ENCODE measurements at regions not wholly inside any gene's neighbourhood (a gene's known extent, or its start where the extent isn't known, plus 50 kb on each side); places are given as distances from the start of the nearest gene placed in this dataset.

- no peak for DNase-seq
- no peak overlapping the region for H3K27ac ChIP-seq
- in situ Hi-C loops (cut with MboI; ENCODE audit: low sequenced_read_pairs in 4 of 4) = no loop called here
- no peak for ATAC-seq
- H3K4me3 ChIP-seq = no peak overlapping the region
- intact Hi-C loops (cut with DNase I; ENCODE audit: low total_unique reads) = no loop called here
- no peaks in the 10 kb centered on the region for H3K9me3 ChIP-seq
- H3K36me3 ChIP-seq = no peaks in the 10 kb centered on the region
- no peaks in the 10 kb centered on the region for H3K4me1 ChIP-seq
- H3K27me3 ChIP-seq = no peaks in the 10 kb centered on the region
- TF ChIP-seq CTCF (IDR thresholded peaks at IDR 0.05 in 4 of 5, conservative IDR thresholded peaks at IDR 0.05 in 1 of 5) (no peak), POLR2A (IDR thresholded peaks at IDR 0.05) (no peak)
Observed at GRCh38 chr9:81171689-81172088, 517.7 kb downstream of the TLE1 start.

- intact Hi-C loops (cut with DNase I; ENCODE audit: low total_unique reads) = no loop called here
- H3K9me3 ChIP-seq = no peaks in the 10 kb centered on the region
Observed at GRCh38 chr9:81162361-81162760, 527.0 kb downstream of the TLE1 start.

GRCh38 chr9:81156381-81156780, 533.0 kb downstream of the TLE1 start:
- Histone ChIP-seq H3K9me3 (no peaks in the 10 kb centered on the region), H3K27ac (no peak overlapping the region), H3K36me3 (no peaks in the 10 kb centered on the region), H3K4me1 (no peaks in the 10 kb centered on the region), H3K27me3 (no peaks in the 10 kb centered on the region), H3K4me3 (no peak overlapping the region)
- intact Hi-C loops (cut with DNase I; ENCODE audit: low total_unique reads) (no loop called here), in situ Hi-C loops (cut with MboI; ENCODE audit: low sequenced_read_pairs in 4 of 4) (no loop called here)
- DNase-seq (no peak), ATAC-seq (no peak)
- no peak for TF ChIP-seq CTCF (IDR thresholded peaks at IDR 0.05 in 4 of 5, conservative IDR thresholded peaks at IDR 0.05 in 1 of 5)
- no peak for TF ChIP-seq POLR2A (IDR thresholded peaks at IDR 0.05)

More at GRCh38 chr9:81162361-81162760, 527.0 kb downstream of the TLE1 start:
- TF ChIP-seq POLR2A (IDR thresholded peaks at IDR 0.05) (no peak), CTCF (IDR thresholded peaks at IDR 0.05 in 4 of 5, conservative IDR thresholded peaks at IDR 0.05 in 1 of 5) (no peak)
- in situ Hi-C loops (cut with MboI; ENCODE audit: low sequenced_read_pairs in 4 of 4) = no loop called here
- DNase-seq = no peak
- H3K36me3 ChIP-seq = no peaks in the 10 kb centered on the region
- no peaks in the 10 kb centered on the region for H3K27me3 ChIP-seq
- no peaks in the 10 kb centered on the region for H3K4me1 ChIP-seq
- H3K4me3 ChIP-seq = no peak overlapping the region
- no peak for ATAC-seq
- H3K27ac ChIP-seq = no peak overlapping the region

GRCh38 chr9:81150016-81150625, 539.2 kb downstream of the TLE1 start:
- ATAC-seq (no peak), DNase-seq (no peak)
- no peaks in the 10 kb centered on the region for H3K27me3 ChIP-seq
- H3K27ac ChIP-seq = no peak overlapping the region
- H3K36me3 ChIP-seq = no peaks in the 10 kb centered on the region
- TF ChIP-seq POLR2A (IDR thresholded peaks at IDR 0.05) (no peak), CTCF (IDR thresholded peaks at IDR 0.05 in 4 of 5, conservative IDR thresholded peaks at IDR 0.05 in 1 of 5) (no peak)
- intact Hi-C loops (cut with DNase I; ENCODE audit: low total_unique reads) = no loop called here
- H3K9me3 ChIP-seq = no peaks in the 10 kb centered on the region
- no peaks in the 10 kb centered on the region for H3K4me1 ChIP-seq
- in situ Hi-C loops (cut with MboI; ENCODE audit: low sequenced_read_pairs in 4 of 4) = no loop called here
- no peak overlapping the region for H3K4me3 ChIP-seq
